GM21390 (cell line): ENCODE measurements at regions not wholly inside any gene's neighbourhood (a gene's known extent, or its start where the extent isn't known, plus 50 kb on each side); places are given as distances from the start of the nearest gene placed in this dataset.
"Not testable (repeated sequence)": the region's sequence is repeated elsewhere in the genome, so short reads cannot be mapped to it uniquely, and the experiment has no call there.

Experiments
- ATAC-seq: cut with Tn5 transposase; IDR thresholded peaks from one replicate; pipeline ENCODE4 v1.9.1; 2021; ENCODE audit not compliant: unreplicated experiment

- no peak for ATAC-seq
Measured at GRCh38 chr13:74554569-74555275, 420.5 kb upstream of the KLF12 start.

GRCh38 chr13:74550039-74550438 is 415.8 kb upstream of the KLF12 start:
- ATAC-seq: no peak

- not testable (repeated sequence) for ATAC-seq
Measured at GRCh38 chr13:74536649-74537048, 402.4 kb upstream of the KLF12 start.

GRCh38 chr13:74533226-74533625 is 399.0 kb upstream of the KLF12 start:
- ATAC-seq: no peak

- ATAC-seq: no peak
Measured at GRCh38 chr13:74530011-74530410, 395.8 kb upstream of the KLF12 start.

- ATAC-seq: no peak
Measured at GRCh38 chr13:74528734-74529513, 394.7 kb upstream of the KLF12 start.

GRCh38 chr13:74523057-74523456 is 388.9 kb upstream of the KLF12 start:
- no peak for ATAC-seq

GRCh38 chr13:74511523-74511922 is 377.3 kb upstream of the KLF12 start:
- ATAC-seq: no peak

GRCh38 chr13:74487091-74487722 is 353.0 kb upstream of the KLF12 start:
- no peak for ATAC-seq

- ATAC-seq: no peak
Measured at GRCh38 chr13:74485757-74486156, 351.6 kb upstream of the KLF12 start.

GRCh38 chr13:74479124-74479523 is 344.9 kb upstream of the KLF12 start:
- ATAC-seq: no peak

GRCh38 chr13:74476788-74477187 is 342.6 kb upstream of the KLF12 start:
- ATAC-seq: no peak

- ATAC-seq: no peak
Measured at GRCh38 chr13:74476365-74476764, 342.2 kb upstream of the KLF12 start.

GRCh38 chr13:74466864-74467263 is 332.7 kb upstream of the KLF12 start:
- ATAC-seq: no peak

GRCh38 chr13:74466020-74466419 is 331.8 kb upstream of the KLF12 start:
- no peak for ATAC-seq

GRCh38 chr13:74465271-74465670 is 331.1 kb upstream of the KLF12 start:
- ATAC-seq: no peak

GRCh38 chr13:74464670-74465069 is 330.5 kb upstream of the KLF12 start:
- no peak for ATAC-seq

- no peak for ATAC-seq
Measured at GRCh38 chr13:74461011-74461410, 326.8 kb upstream of the KLF12 start.

GRCh38 chr13:74452881-74453280 is 318.7 kb upstream of the KLF12 start:
- ATAC-seq: peak; percentile 51

GRCh38 chr13:74452176-74452575 is 318.0 kb upstream of the KLF12 start:
- ATAC-seq: no peak

GRCh38 chr13:74450964-74451363 is 316.8 kb upstream of the KLF12 start:
- no peak for ATAC-seq

- ATAC-seq: no peak
Measured at GRCh38 chr13:74450525-74450845, 316.3 kb upstream of the KLF12 start.
